ENCODE measurements at regions not wholly inside any gene's neighbourhood (a gene's known extent, or its start where the extent isn't known, plus 50 kb on each side); places are given as distances from the start of the nearest gene placed in this dataset.
A peak's percentile ranks its signal among the peaks of the same experiment; 100 is the strongest.

- 64% methylated on average over 8 of the region's 8 CpGs for WGBS
- H3K9me3 ChIP-seq: no peaks in the 10 kb centered on the region
- intact Hi-C loops (cut with DNase I): no loop called here
- TF ChIP-seq CTCF (IDR thresholded peaks at IDR 0.05): peak in 2 of 4 experiments; percentile 9 to 23
- TF ChIP-seq POLR2A (IDR thresholded peaks at IDR 0.05): no peak
- no peaks in the 10 kb centered on the region for H3K4me1 ChIP-seq (replicated peaks)
- H3K27me3 ChIP-seq (replicated peaks; ENCODE audit: insufficient read depth): no peaks in the 10 kb centered on the region
- no peak overlapping the region for H3K27ac ChIP-seq
- no peaks in the 10 kb centered on the region for H3K36me3 ChIP-seq
- H3K4me3 ChIP-seq: no peak overlapping the region
- DNase-seq (ENCODE audit: low spot score): no peak
Observed at GRCh38 chr1:243946946-243947345, 96.9 kb upstream of the AKT3 start.

- no peaks in the 10 kb centered on the region for H3K4me1 ChIP-seq (replicated peaks)
- no peak overlapping the region for H3K4me3 ChIP-seq
- 71% methylated on average over 7 of the region's 7 CpGs for WGBS
- H3K27me3 ChIP-seq (replicated peaks; ENCODE audit: insufficient read depth): no peaks in the 10 kb centered on the region
- TF ChIP-seq CTCF (IDR thresholded peaks at IDR 0.05): no peak
- TF ChIP-seq POLR2A (IDR thresholded peaks at IDR 0.05): no peak
- no peak for TF ChIP-seq POLR2AphosphoS5 (IDR thresholded peaks at IDR 0.05)
- no peak overlapping the region for H3K27ac ChIP-seq
- no peaks in the 10 kb centered on the region for H3K9me3 ChIP-seq
- DNase-seq (ENCODE audit: low spot score): no peak
- no peaks in the 10 kb centered on the region for H3K36me3 ChIP-seq
- intact Hi-C loops (cut with DNase I): no loop called here
Observed at GRCh38 chr1:243946253-243946652, 96.2 kb upstream of the AKT3 start.

- no peak overlapping the region for H3K4me3 ChIP-seq
- no peaks in the 10 kb centered on the region for H3K4me1 ChIP-seq (replicated peaks)
- H3K9me3 ChIP-seq: no peaks in the 10 kb centered on the region
- H3K36me3 ChIP-seq: no peaks in the 10 kb centered on the region
- 90% methylated on average over 5 of the region's 5 CpGs for WGBS
- intact Hi-C loops (cut with DNase I): no loop called here
- no peak overlapping the region for H3K27ac ChIP-seq
- H3K27me3 ChIP-seq (replicated peaks; ENCODE audit: insufficient read depth): no peaks in the 10 kb centered on the region
- DNase-seq (ENCODE audit: low spot score): no peak
- TF ChIP-seq CTCF (IDR thresholded peaks at IDR 0.05) (no peak), POLR2A (IDR thresholded peaks at IDR 0.05) (no peak), POLR2AphosphoS5 (IDR thresholded peaks at IDR 0.05) (no peak)
Observed at GRCh38 chr1:243945727-243946126, 95.7 kb upstream of the AKT3 start.

GRCh38 chr1:243944429-243945160 is 94.6 kb upstream of the AKT3 start:
- intact Hi-C loops (cut with DNase I): no loop called here
- WGBS: 41% methylated on average over 21 of the region's 21 CpGs
- no peak for DNase-seq (ENCODE audit: low spot score)

More at GRCh38 chr1:243944429-243945160, 94.6 kb upstream of the AKT3 start:
- no peak for TF ChIP-seq POLR2A (IDR thresholded peaks at IDR 0.05)
- no peak for TF ChIP-seq CTCF (IDR thresholded peaks at IDR 0.05)
- TF ChIP-seq POLR2AphosphoS5 (IDR thresholded peaks at IDR 0.05): no peak
- no peaks in the 10 kb centered on the region for H3K36me3 ChIP-seq
- no peaks in the 10 kb centered on the region for H3K9me3 ChIP-seq
- no peaks in the 10 kb centered on the region for H3K27me3 ChIP-seq (replicated peaks; ENCODE audit: insufficient read depth)
- H3K27ac ChIP-seq: no peak overlapping the region
- H3K4me3 ChIP-seq: no peak overlapping the region
- no peaks in the 10 kb centered on the region for H3K4me1 ChIP-seq (replicated peaks)
